DOHH2 (cell line): ENCODE measurements at regions not wholly inside any gene's neighbourhood (a gene's known extent, or its start where the extent isn't known, plus 50 kb on each side); places are given as distances from the start of the nearest gene placed in this dataset.

Source experiments
- EZH2phosphoT487 ChIP-seq: fragments of 200-600 bp; sonication (generic); IDR thresholded peaks from 2 replicates; pipeline ENCODE4 v1.6.1; 2017; ENCODE audit warnings: borderline replicate concordance, mild to moderate bottlenecking, antibody characterized with exemption, low read length, moderate library complexity, mixed read lengths
- TF ChIP-seq, protein P1 (sequence below): fragments of 200-600 bp; sonication (generic); IDR thresholded peaks from one replicate; pipeline ENCODE4 v1.5.1; 2014; ENCODE audit warnings: antibody characterized with exemption, mild to moderate bottlenecking, low read depth, low read length; ENCODE audit not compliant: poor library complexity, severe bottlenecking

DNA sequence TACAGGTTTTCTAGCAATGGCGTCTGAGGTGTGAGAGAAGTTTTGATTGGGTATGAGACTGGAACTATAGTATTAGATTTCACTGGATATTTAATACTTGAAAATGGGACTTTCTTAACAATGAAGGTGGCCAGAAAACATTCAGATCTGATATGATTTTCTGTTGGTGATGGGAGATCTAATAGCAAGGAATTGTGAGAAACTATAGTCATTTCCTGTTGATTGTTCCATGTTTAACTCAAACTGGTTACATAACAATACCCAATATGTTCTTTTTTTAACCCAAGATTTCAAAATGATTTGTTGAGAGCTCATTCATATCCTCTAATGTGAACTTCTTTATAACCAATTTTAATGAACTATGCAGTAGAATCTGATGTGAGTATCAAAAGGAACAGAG lies 793.2 kb upstream of the RGMB start:
- TF ChIP-seq, protein P1, sequence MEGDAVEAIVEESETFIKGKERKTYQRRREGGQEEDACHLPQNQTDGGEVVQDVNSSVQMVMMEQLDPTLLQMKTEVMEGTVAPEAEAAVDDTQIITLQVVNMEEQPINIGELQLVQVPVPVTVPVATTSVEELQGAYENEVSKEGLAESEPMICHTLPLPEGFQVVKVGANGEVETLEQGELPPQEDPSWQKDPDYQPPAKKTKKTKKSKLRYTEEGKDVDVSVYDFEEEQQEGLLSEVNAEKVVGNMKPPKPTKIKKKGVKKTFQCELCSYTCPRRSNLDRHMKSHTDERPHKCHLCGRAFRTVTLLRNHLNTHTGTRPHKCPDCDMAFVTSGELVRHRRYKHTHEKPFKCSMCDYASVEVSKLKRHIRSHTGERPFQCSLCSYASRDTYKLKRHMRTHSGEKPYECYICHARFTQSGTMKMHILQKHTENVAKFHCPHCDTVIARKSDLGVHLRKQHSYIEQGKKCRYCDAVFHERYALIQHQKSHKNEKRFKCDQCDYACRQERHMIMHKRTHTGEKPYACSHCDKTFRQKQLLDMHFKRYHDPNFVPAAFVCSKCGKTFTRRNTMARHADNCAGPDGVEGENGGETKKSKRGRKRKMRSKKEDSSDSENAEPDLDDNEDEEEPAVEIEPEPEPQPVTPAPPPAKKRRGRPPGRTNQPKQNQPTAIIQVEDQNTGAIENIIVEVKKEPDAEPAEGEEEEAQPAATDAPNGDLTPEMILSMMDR: no peak
- no peak for TF ChIP-seq EZH2phosphoT487
